Bronchial epithelial cell (primary cell): ENCODE measurements at regions not wholly inside any gene's neighbourhood (a gene's known extent, or its start where the extent isn't known, plus 50 kb on each side); places are given as distances from the start of the nearest gene placed in this dataset.
"Not testable (repeated sequence)": the region's sequence is repeated elsewhere in the genome, so short reads cannot be mapped to it uniquely, and the experiment has no call there.

ENCODE experiments used
- DNase-seq: peaks from one replicate; pipeline ENCODE4 v3.0.0-alpha.2; 2010; ENCODE audit warnings: low read depth
- FAIRE-seq: peaks from 2 replicates; lab custom pipeline; 2011; peaks lifted over from hg19 to GRCh38; lab: Jason Lieb, UNC
- H3K27me3 ChIP-seq: 2 replicates; pipeline ENCODE4 v1.5.1; 2011; ENCODE audit warnings: low read length; ENCODE audit not compliant: control insufficient read depth, insufficient read depth
- H3K36me3 ChIP-seq: 2 replicates; pipeline ENCODE4 v1.5.1; 2011; ENCODE audit warnings: low read length; ENCODE audit not compliant: control insufficient read depth, insufficient read depth
- H3K4me3 ChIP-seq: 2 replicates; pipeline ENCODE4 v1.5.1; 2011; ENCODE audit warnings: mild to moderate bottlenecking, low read depth, low read length, control low read depth
- CTCF ChIP-seq: IDR thresholded peaks from 2 replicates; pipeline ENCODE4 v1.5.1; 2011; ENCODE audit warnings: mild to moderate bottlenecking, moderate library complexity, low read length, control low read depth, inconsistent platforms; ENCODE audit not compliant: insufficient read depth, severe bottlenecking

DNA sequence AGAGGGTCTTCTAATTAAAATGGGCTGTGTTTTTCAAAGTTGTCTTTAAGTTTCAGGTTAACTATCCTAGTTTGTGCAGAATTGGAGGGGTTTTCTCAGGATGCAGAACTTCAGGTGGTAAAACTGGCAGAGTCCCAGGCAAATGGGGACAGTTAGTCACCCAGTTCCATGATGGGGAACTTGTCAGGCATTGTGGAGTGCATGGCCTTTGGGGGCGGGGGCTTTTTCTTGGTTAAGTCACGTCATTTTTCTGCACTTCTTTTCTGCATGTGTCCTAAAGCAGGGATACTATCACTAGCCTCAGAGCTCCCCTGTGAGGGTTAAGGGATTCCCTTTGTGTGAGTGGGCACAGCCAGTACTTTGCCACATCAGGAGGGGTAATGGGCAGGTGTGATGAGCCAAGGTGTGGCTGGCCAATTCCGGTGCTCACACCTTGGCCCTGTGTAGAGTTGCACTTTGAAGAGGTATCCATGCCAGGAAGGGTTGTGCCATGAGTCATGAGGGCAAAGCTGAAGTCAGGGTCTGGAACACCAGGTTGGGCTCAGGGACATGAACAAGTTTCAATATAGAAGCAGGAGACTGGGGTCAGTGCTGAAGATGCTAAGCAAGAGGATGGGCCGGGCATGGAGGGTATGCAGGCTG, 126.0 kb upstream of the RREB1 start:
- DNase-seq (peak; percentile 70), FAIRE-seq (peak; percentile 68)
- no peak for TF ChIP-seq CTCF

DNA sequence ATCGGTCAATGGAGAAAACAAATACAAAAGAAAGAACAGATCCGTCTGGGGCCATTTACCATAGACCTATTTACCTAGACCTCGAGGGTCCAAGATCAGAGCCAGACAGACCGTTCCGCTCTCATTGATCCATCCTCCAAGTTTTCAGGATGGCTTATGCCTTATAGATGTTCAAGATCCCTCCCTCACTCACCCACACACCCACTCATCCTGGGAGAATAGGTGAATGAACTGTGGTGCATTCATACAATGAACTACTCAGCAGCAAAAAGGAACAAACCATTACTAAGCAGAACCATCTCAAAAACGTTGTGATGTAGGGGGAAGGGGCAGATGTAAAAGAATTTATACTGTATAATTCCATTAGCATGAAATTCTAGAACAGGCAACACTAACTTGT, 125.1 kb upstream of the RREB1 start:
- no peaks in the 10 kb centered on the region for H3K27me3 ChIP-seq
- no peaks in the 10 kb centered on the region for H3K36me3 ChIP-seq
- H3K4me3 ChIP-seq = no peak overlapping the region
- no peak for TF ChIP-seq CTCF
- FAIRE-seq (no peak), DNase-seq (no peak)

More for the DNA sequence above, 126.0 kb upstream of the RREB1 start:
- Histone ChIP-seq H3K27me3 (no peaks in the 10 kb centered on the region), H3K4me3 (no peak overlapping the region), H3K36me3 (no peaks in the 10 kb centered on the region)

- TF ChIP-seq CTCF = no peak
Measured at GRCh38 chr6:6984585-6985366, 123.0 kb upstream of the RREB1 start.

GRCh38 chr6:6986344-6986743, 121.4 kb upstream of the RREB1 start:
- no peak for TF ChIP-seq CTCF
- no peaks in the 10 kb centered on the region for H3K27me3 ChIP-seq
- no peak for FAIRE-seq

More at GRCh38 chr6:6984585-6985366, 123.0 kb upstream of the RREB1 start:
- H3K36me3 ChIP-seq = no peaks in the 10 kb centered on the region
- no peaks in the 10 kb centered on the region for H3K27me3 ChIP-seq
- DNase-seq (no peak), FAIRE-seq (no peak)
- no peak overlapping the region for H3K4me3 ChIP-seq

GRCh38 chr6:6987749-6988148, 120.0 kb upstream of the RREB1 start:
- H3K36me3 ChIP-seq = no peaks in the 10 kb centered on the region
- TF ChIP-seq CTCF = no peak

More at GRCh38 chr6:6986344-6986743, 121.4 kb upstream of the RREB1 start:
- no peak for DNase-seq
- H3K36me3 ChIP-seq = no peaks in the 10 kb centered on the region
- H3K4me3 ChIP-seq = no peak overlapping the region

GRCh38 chr6:6990059-6990458, 117.7 kb upstream of the RREB1 start:
- not testable (repeated sequence) for H3K36me3 ChIP-seq, FAIRE-seq, H3K4me3 ChIP-seq

More at GRCh38 chr6:6987749-6988148, 120.0 kb upstream of the RREB1 start:
- no peak for DNase-seq
- FAIRE-seq = no peak
- Histone ChIP-seq H3K27me3 (no peaks in the 10 kb centered on the region), H3K4me3 (no peak overlapping the region)

More at GRCh38 chr6:6990059-6990458, 117.7 kb upstream of the RREB1 start:
- not testable (repeated sequence) for H3K27me3 ChIP-seq, DNase-seq
